ENCODE measurements at regions not wholly inside any gene's neighbourhood (a gene's known extent, or its start where the extent isn't known, plus 50 kb on each side); places are given as distances from the start of the nearest gene placed in this dataset.

- no peak for TF ChIP-seq CTCF (IDR thresholded peaks at IDR 0.05; ENCODE audit: low read depth, low read length, poor library complexity, severe bottlenecking)
- no peak for TF ChIP-seq EZH2phosphoT487 (IDR thresholded peaks at IDR 0.05; ENCODE audit: borderline replicate concordance, low read length)
Measured at GRCh38 chr9:107645464-107645833, 155.9 kb upstream of the KLF4 start.
